ENCODE measurements at regions not wholly inside any gene's neighbourhood (a gene's known extent, or its start where the extent isn't known, plus 50 kb on each side); places are given as distances from the start of the nearest gene placed in this dataset.

GRCh38 chr6:6901945-6902344, 205.8 kb upstream of the RREB1 start:
- Histone ChIP-seq H3K27me3 (no peaks in the 10 kb centered on the region), H3K4me1 (no peaks in the 10 kb centered on the region), H3K9me3 (no peaks in the 10 kb centered on the region), H3K36me3 (no peaks in the 10 kb centered on the region), H3K4me3 (no peak overlapping the region), H3K27ac (no peak overlapping the region)
- ATAC-seq (no peak), FAIRE-seq (no peak), DNase-seq (no peak)
- WGBS, 2 donors = 95 to 98% methylated on average over 3 of the region's 3 CpGs
- intact Hi-C loops (cut with DNase I) = no loop called here
- TF ChIP-seq, protein P1, sequence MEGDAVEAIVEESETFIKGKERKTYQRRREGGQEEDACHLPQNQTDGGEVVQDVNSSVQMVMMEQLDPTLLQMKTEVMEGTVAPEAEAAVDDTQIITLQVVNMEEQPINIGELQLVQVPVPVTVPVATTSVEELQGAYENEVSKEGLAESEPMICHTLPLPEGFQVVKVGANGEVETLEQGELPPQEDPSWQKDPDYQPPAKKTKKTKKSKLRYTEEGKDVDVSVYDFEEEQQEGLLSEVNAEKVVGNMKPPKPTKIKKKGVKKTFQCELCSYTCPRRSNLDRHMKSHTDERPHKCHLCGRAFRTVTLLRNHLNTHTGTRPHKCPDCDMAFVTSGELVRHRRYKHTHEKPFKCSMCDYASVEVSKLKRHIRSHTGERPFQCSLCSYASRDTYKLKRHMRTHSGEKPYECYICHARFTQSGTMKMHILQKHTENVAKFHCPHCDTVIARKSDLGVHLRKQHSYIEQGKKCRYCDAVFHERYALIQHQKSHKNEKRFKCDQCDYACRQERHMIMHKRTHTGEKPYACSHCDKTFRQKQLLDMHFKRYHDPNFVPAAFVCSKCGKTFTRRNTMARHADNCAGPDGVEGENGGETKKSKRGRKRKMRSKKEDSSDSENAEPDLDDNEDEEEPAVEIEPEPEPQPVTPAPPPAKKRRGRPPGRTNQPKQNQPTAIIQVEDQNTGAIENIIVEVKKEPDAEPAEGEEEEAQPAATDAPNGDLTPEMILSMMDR (IDR thresholded peaks at IDR 0.05) = no peak

- FAIRE-seq (no peak), ATAC-seq (peak in 1 of 4 donors; percentile 29), DNase-seq (no peak)
- H3K27me3 ChIP-seq = no peaks in the 10 kb centered on the region
- H3K27ac ChIP-seq = no peak overlapping the region
- TF ChIP-seq, protein P1 (IDR thresholded peaks at IDR 0.05) = no peak
- WGBS, 2 donors = 38 to 50% methylated on average over 6 of the region's 6 CpGs
- no peaks in the 10 kb centered on the region for H3K9me3 ChIP-seq
- no peaks in the 10 kb centered on the region for H3K36me3 ChIP-seq
- no peak overlapping the region for H3K4me3 ChIP-seq
- H3K4me1 ChIP-seq = peaks cover 0 to 3% (median 0%) of the 10 kb centered on the region in 3 donors
- intact Hi-C loops (cut with DNase I) = no loop called here
These were observed 201.7 kb upstream of the RREB1 start for GRCh38 chr6:6905961-6906518.

DNA sequence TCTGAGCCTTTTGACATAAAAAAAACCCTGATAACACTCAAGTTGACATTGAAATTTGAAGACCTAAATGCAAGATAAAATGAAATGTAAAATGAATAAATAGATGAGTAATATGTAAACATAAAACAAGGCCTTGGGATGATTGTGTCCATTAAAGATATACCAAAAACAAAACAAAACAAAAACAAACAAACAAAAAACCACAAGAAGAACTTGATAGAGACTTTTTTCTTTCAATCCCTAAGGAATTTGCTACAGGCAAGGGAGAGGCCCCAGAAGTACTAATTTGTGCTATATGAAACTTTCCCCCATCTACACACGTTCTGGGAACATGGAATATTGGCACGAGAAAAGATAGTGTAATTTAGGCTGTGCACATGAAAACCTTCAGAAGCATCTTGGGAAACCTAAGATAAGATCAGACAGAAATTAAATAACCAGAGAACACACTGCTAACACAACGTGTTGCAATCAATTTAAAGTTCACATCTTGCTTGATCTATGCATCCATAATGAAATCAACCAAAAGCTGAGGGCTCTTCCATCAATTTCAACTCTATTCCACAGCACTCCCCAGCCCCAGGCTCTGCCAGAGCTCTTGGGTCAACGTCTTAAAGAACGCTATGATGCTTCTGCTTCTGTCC, 201.1 kb upstream of the RREB1 start:
- ATAC-seq = no peak
- H3K27ac ChIP-seq = no peak overlapping the region
- TF ChIP-seq, protein P1 (IDR thresholded peaks at IDR 0.05) = no peak
- no peak overlapping the region for H3K4me3 ChIP-seq
- no peak for DNase-seq
- no peaks in the 10 kb centered on the region for H3K27me3 ChIP-seq
- no peak for FAIRE-seq
- H3K9me3 ChIP-seq = no peaks in the 10 kb centered on the region
- 61 to 69% methylated on average over 5 of the region's 5 CpGs for WGBS, 2 donors
- no peaks in the 10 kb centered on the region for H3K36me3 ChIP-seq
- H3K4me1 ChIP-seq = peaks cover 0 to 3% (median 0%) of the 10 kb centered on the region in 3 donors
- intact Hi-C loops (cut with DNase I) = no loop called here

DNA sequence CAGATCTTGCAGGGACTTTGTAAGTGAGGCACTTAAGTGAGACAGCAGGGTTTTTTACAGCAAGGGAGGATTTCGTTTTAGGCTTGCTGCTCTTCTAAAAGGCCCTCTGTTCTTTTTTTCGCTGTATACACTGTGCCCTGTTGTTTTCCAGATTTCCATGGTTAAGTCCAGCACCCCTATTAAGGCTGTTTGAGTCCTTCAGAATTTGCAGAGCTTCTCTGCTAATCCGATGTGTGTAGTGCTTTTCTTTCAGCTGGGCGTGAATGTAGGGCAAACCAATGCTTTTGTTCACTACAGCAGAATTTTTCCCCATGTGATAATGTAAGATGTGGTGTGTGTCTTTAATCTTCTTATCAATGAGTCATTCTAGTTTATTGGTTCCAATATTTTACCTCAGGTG, 200.5 kb upstream of the RREB1 start:
- ATAC-seq = no peak
- no peaks in the 10 kb centered on the region for H3K9me3 ChIP-seq
- no peak for DNase-seq
- no peak overlapping the region for H3K27ac ChIP-seq
- TF ChIP-seq, protein P1 (IDR thresholded peaks at IDR 0.05) = no peak
- H3K4me1 ChIP-seq = peaks cover 0 to 3% (median 0%) of the 10 kb centered on the region in 3 donors
- FAIRE-seq = no peak
- 93% methylated on average over 4 of the region's 4 CpGs for WGBS, 2 donors
- H3K27me3 ChIP-seq = no peaks in the 10 kb centered on the region
- intact Hi-C loops (cut with DNase I) = no loop called here
- no peak overlapping the region for H3K4me3 ChIP-seq
- no peaks in the 10 kb centered on the region for H3K36me3 ChIP-seq

GRCh38 chr6:6908121-6908520, 199.6 kb upstream of the RREB1 start:
- WGBS, 2 donors = 73 to 86% methylated on average over 1 of the region's 1 CpG
- no peak overlapping the region for H3K27ac ChIP-seq
- H3K4me3 ChIP-seq = no peak overlapping the region
- TF ChIP-seq, protein P1 (IDR thresholded peaks at IDR 0.05) = no peak
- ATAC-seq (no peak), DNase-seq (no peak), FAIRE-seq (no peak)
- H3K9me3 ChIP-seq = no peaks in the 10 kb centered on the region
- no peaks in the 10 kb centered on the region for H3K36me3 ChIP-seq
- H3K4me1 ChIP-seq = peaks cover 0 to 3% (median 0%) of the 10 kb centered on the region in 3 donors
- intact Hi-C loops (cut with DNase I) = no loop called here
- no peaks in the 10 kb centered on the region for H3K27me3 ChIP-seq

Measured in pancreas (tissue), 10 donors.